Esophagus muscularis mucosa (tissue), 3 donors: ENCODE measurements at regions not wholly inside any gene's neighbourhood (a gene's known extent, or its start where the extent isn't known, plus 50 kb on each side); places are given as distances from the start of the nearest gene placed in this dataset.

Experiments used
- CTCF ChIP-seq, 3 experiments: fragments of 200-600 bp in 2 of 3; fragments of 450-650 bp in 1 of 3; sonication (generic) in 2 of 3; IDR thresholded peaks; one replicate each; pipeline ENCODE4 v1.5.1; 2017 to 2019; ENCODE audit warnings: antibody characterized with exemption in 3 of 3, mild to moderate bottlenecking in 2 of 3, moderate library complexity in 1 of 3
- POLR2A ChIP-seq: fragments of 450-650 bp; IDR thresholded peaks from one replicate; pipeline ENCODE4 v1.6.1; 2017; ENCODE audit warnings: antibody characterized with exemption, moderate library complexity, mild to moderate bottlenecking, low read depth

- TF ChIP-seq CTCF (IDR thresholded peaks at IDR 0.05) (no peak), POLR2A (no peak)
Measured at GRCh38 chr4:114368751-114369150, 229.9 kb upstream of the UGT8 start.
